ENCODE measurements at regions not wholly inside any gene's neighbourhood (a gene's known extent, or its start where the extent isn't known, plus 50 kb on each side); places are given as distances from the start of the nearest gene placed in this dataset.

- POLR2A ChIA-PET = interaction anchor here (0.7 kb wide), 1 partner anchor 1043 kb away, joined by 4 read pairs; no protein-coding TSS in a partner anchor
- WGBS (ENCODE audit: insufficient coverage, insufficient replicate concordance, low lambda C conversion rate, missing lambda C conversion rate) = 43% methylated on average over 7 of the region's 7 CpGs
- in situ Hi-C loops (cut with MboI) = no loop called here
Measured at GRCh38 chr12:128043317-128043716, 223.7 kb upstream of the TMEM132C start.

More at GRCh38 chr12:128043317-128043716, 223.7 kb upstream of the TMEM132C start:
- SMC1A ChIA-PET (ENCODE audit: uncharacterized antibody, unreplicated experiment) = no interaction called here
- Histone ChIP-seq H3K27ac (ENCODE audit: control insufficient read depth, insufficient read depth) (no peak overlapping the region), H3K4me3 (no peak overlapping the region), H3K9ac (ENCODE audit: control insufficient read depth, insufficient read depth, low read length) (no peak overlapping the region), H3K9me3 (replicated peaks; ENCODE audit: control insufficient read depth, insufficient read depth, low read length) (no peaks in the 10 kb centered on the region; the same call in 2 of the 3 replicates), H3K4me1 (ENCODE audit: control insufficient read depth, insufficient read depth, low read length) (no peaks in the 10 kb centered on the region), H2AFZ (ENCODE audit: control insufficient read depth, low read depth, low read length) (no peak overlapping the region), H3K4me2 (ENCODE audit: control insufficient read depth, insufficient read depth) (no peak overlapping the region), H3K27me3 (replicated peaks in 1 of 2; ENCODE audit: control insufficient read depth in 2 of 2, insufficient read depth in 2 of 2, low read length in 1 of 2) (no peaks in the 10 kb centered on the region), H3K79me2 (ENCODE audit: control insufficient read depth, insufficient read depth, low read length) (no peaks in the 10 kb centered on the region), H4K20me1 (ENCODE audit: control insufficient read depth, insufficient read depth) (no peaks in the 10 kb centered on the region), H3K36me3 (ENCODE audit: control insufficient read depth in 2 of 2, insufficient read depth in 2 of 2, low read length in 1 of 2) (no peaks in the 10 kb centered on the region)
- ATAC-seq (no peak), DNase-seq (ENCODE audit: low read depth, low spot score) (no peak), FAIRE-seq (no peak)
- TF ChIP-seq IRF4 (IDR thresholded peaks at IDR 0.05; ENCODE audit: low read depth, low read length) (no peak), LARP7 (IDR thresholded peaks at IDR 0.05) (no peak), NR2C1 (IDR thresholded peaks at IDR 0.05) (no peak), USF1 (IDR thresholded peaks at IDR 0.05; ENCODE audit: borderline replicate concordance, extremely low read length, insufficient read depth, low read depth, low read length) (no peak), RELB (IDR thresholded peaks at IDR 0.05; ENCODE audit: low read depth) (no peak), GABPA (IDR thresholded peaks at IDR 0.05; ENCODE audit: low read depth) (no peak), ZNF207 (IDR thresholded peaks at IDR 0.05; ENCODE audit: borderline replicate concordance) (no peak), HDAC6 (IDR thresholded peaks at IDR 0.05; ENCODE audit: unreplicated experiment) (no peak), PAX5 (IDR thresholded peaks at IDR 0.05; ENCODE audit: borderline replicate concordance, low read depth, low read length) (no peak)
- TF ChIP-seq, protein P1, sequence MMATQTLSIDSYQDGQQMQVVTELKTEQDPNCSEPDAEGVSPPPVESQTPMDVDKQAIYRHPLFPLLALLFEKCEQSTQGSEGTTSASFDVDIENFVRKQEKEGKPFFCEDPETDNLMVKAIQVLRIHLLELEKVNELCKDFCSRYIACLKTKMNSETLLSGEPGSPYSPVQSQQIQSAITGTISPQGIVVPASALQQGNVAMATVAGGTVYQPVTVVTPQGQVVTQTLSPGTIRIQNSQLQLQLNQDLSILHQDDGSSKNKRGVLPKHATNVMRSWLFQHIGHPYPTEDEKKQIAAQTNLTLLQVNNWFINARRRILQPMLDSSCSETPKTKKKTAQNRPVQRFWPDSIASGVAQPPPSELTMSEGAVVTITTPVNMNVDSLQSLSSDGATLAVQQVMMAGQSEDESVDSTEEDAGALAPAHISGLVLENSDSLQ (IDR thresholded peaks at IDR 0.05) = no peak
- TF ChIP-seq, protein P2, sequence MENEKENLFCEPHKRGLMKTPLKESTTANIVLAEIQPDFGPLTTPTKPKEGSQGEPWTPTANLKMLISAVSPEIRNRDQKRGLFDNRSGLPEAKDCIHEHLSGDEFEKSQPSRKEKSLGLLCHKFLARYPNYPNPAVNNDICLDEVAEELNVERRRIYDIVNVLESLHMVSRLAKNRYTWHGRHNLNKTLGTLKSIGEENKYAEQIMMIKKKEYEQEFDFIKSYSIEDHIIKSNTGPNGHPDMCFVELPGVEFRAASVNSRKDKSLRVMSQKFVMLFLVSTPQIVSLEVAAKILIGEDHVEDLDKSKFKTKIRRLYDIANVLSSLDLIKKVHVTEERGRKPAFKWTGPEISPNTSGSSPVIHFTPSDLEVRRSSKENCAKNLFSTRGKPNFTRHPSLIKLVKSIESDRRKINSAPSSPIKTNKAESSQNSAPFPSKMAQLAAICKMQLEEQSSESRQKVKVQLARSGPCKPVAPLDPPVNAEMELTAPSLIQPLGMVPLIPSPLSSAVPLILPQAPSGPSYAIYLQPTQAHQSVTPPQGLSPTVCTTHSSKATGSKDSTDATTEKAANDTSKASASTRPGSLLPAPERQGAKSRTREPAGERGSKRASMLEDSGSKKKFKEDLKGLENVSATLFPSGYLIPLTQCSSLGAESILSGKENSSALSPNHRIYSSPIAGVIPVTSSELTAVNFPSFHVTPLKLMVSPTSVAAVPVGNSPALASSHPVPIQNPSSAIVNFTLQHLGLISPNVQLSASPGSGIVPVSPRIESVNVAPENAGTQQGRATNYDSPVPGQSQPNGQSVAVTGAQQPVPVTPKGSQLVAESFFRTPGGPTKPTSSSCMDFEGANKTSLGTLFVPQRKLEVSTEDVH (IDR thresholded peaks at IDR 0.05; ENCODE audit: low read depth, partially characterized antibody) = no peak
- CTCF ChIA-PET = no interaction called here
- RAD21 ChIA-PET (ENCODE audit: unreplicated experiment) = no interaction called here
- BruUV-seq (replicated peaks) = no TSS peak
- intact Hi-C loops (cut with micrococcal nuclease; ENCODE audit: unreplicated experiment) = no loop called here
